ENCODE measurements at regions not wholly inside any gene's neighbourhood (a gene's known extent, or its start where the extent isn't known, plus 50 kb on each side); places are given as distances from the start of the nearest gene placed in this dataset.

GRCh38 chr14:62077676-62078261, 315.5 kb downstream of the SNAPC1 start:
- Histone ChIP-seq H2BK120ac (ENCODE audit: low read depth, low read length, poor library complexity, severe bottlenecking) (no peak overlapping the region), H3K14ac (ENCODE audit: insufficient read depth, low read length) (no peak overlapping the region), H4K5ac (ENCODE audit: insufficient read length, low read depth, low read length) (no peak overlapping the region), H2BK12ac (ENCODE audit: insufficient read length, low read depth, low read length) (no peak overlapping the region), H3K27ac (ENCODE audit: insufficient read length, low read depth, low read length) (no peak overlapping the region), H4K91ac (ENCODE audit: insufficient read length, low read depth, low read length) (no peak overlapping the region), H3K18ac (ENCODE audit: insufficient read length, low read depth, low read length) (no peak overlapping the region), H2BK20ac (ENCODE audit: low read depth, low read length, poor library complexity, severe bottlenecking) (no peak overlapping the region), H3K79me1 (ENCODE audit: insufficient read depth, low read depth, low read length, poor library complexity, severe bottlenecking) (no peaks in the 10 kb centered on the region), H3T11ph (ENCODE audit: low read length) (no peak overlapping the region), H3K27me3 (ENCODE audit: insufficient read depth, low read length) (no peaks in the 10 kb centered on the region), H2AFZ (ENCODE audit: low read length) (no peak overlapping the region), H2BK5ac (ENCODE audit: insufficient read length, low read length) (no peak overlapping the region), H3K56ac (ENCODE audit: insufficient read length, low read depth, low read length) (no peak overlapping the region), H3K9ac (ENCODE audit: extremely low read depth, insufficient read length, low read length) (no peak overlapping the region), H2AK5ac (ENCODE audit: insufficient read length, low read length) (no peak overlapping the region), H3K4me1 (ENCODE audit: insufficient read depth, low read length) (no peaks in the 10 kb centered on the region), H2BK15ac (ENCODE audit: low read depth, low read length) (no peak overlapping the region), H3K23ac (ENCODE audit: insufficient read length, low read depth, low read length) (no peak overlapping the region), H3K79me2 (ENCODE audit: insufficient read depth, low read length) (no peaks in the 10 kb centered on the region), H3K4me2 (ENCODE audit: insufficient read depth, insufficient read length, low read length) (no peak overlapping the region), H4K8ac (replicated peaks; ENCODE audit: insufficient read length, low read depth, low read length) (no peak overlapping the region), H3K23me2 (ENCODE audit: insufficient read length, low read depth, low read length, poor library complexity, severe bottlenecking) (no peaks in the 10 kb centered on the region), H4K20me1 (ENCODE audit: control insufficient read depth, insufficient read depth, insufficient read length) (no peaks in the 10 kb centered on the region), H3K9me3 (ENCODE audit: control insufficient read depth, low read depth, low read length) (no peaks in the 10 kb centered on the region), H3K4ac (ENCODE audit: low read depth, low read length) (no peak overlapping the region)
- no peak for TF ChIP-seq CTCF (conservative IDR thresholded peaks at IDR 0.05)
- DNase-seq: no peak
- no peaks in the 10 kb centered on the region for H3K36me3 Mint-ChIP-seq (ENCODE audit: insufficient read depth in 1 of 3, low read depth in 3 of 3)
- H3K4me1 Mint-ChIP-seq: no peaks in the 10 kb centered on the region; a peak in 1 of 4 replicates
- H3K9me3 Mint-ChIP-seq: no peaks in the 10 kb centered on the region
- H3K27me3 Mint-ChIP-seq (ENCODE audit: low read depth): 0 out of 2 replicates have a peak, but pooled peaks cover 2% of the 10 kb centered on the region
- no CpG with 5 or more reads among the region's 4 CpGs for WGBS (ENCODE audit: extremely low coverage, insufficient read length, low lambda C conversion rate)
- H3K4me3 Mint-ChIP-seq: no peak overlapping the region
- no peak overlapping the region for H3K27ac Mint-ChIP-seq

All from H9 (cell line).